ENCODE measurements at regions not wholly inside any gene's neighbourhood (a gene's known extent, or its start where the extent isn't known, plus 50 kb on each side); places are given as distances from the start of the nearest gene placed in this dataset.

DNA sequence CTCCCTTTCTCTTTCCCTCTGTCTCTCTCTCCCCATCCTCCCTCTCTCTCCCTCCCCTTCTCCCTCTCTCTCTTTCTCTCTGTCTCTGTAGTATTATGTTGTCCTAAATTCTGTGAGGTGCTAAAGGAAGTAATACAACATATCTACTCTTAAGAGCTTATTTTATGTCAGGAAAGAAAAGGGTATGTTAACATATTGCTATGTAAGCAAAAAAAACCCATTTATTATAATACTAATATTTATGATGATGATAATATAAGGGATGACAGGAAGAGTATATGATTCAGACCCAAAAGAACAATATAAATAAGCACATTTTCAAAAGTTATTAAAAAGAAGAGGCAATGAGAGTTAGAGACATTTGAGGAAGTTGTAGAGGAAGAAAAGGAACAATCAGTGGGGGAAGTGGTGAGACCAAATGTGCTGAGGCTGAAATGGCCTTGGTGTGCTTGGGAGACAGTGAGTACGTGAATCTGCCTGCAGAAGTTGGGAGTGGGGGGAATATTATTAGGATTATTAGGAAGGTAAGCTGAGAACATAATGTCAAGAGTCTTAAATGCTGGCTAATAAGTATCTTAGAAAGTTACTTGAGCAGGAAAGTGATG lies 303.6 kb upstream of the FERMT1 start:
- TF ChIP-seq, protein P1, sequence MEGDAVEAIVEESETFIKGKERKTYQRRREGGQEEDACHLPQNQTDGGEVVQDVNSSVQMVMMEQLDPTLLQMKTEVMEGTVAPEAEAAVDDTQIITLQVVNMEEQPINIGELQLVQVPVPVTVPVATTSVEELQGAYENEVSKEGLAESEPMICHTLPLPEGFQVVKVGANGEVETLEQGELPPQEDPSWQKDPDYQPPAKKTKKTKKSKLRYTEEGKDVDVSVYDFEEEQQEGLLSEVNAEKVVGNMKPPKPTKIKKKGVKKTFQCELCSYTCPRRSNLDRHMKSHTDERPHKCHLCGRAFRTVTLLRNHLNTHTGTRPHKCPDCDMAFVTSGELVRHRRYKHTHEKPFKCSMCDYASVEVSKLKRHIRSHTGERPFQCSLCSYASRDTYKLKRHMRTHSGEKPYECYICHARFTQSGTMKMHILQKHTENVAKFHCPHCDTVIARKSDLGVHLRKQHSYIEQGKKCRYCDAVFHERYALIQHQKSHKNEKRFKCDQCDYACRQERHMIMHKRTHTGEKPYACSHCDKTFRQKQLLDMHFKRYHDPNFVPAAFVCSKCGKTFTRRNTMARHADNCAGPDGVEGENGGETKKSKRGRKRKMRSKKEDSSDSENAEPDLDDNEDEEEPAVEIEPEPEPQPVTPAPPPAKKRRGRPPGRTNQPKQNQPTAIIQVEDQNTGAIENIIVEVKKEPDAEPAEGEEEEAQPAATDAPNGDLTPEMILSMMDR (IDR thresholded peaks at IDR 0.05): no peak
- TF ChIP-seq POLR2A (IDR thresholded peaks at IDR 0.05) (no peak), EP300 (IDR thresholded peaks at IDR 0.05) (no peak)
- no peak for DNase-seq
- H3K4me3 ChIP-seq: no peak overlapping the region
- 56 to 67% (median 58%) methylated on average over 1 of the region's 1 CpG for WGBS, 3 donors
- H3K27ac ChIP-seq: no peak overlapping the region
- H3K4me1 ChIP-seq (ENCODE audit: insufficient read depth): no peaks in the 10 kb centered on the region
- H3K36me3 ChIP-seq: no peaks in the 10 kb centered on the region
- intact Hi-C loops (cut with DNase I): no loop called here
- no peaks in the 10 kb centered on the region for H3K27me3 ChIP-seq
- no peaks in the 10 kb centered on the region for H3K9me3 ChIP-seq

DNA sequence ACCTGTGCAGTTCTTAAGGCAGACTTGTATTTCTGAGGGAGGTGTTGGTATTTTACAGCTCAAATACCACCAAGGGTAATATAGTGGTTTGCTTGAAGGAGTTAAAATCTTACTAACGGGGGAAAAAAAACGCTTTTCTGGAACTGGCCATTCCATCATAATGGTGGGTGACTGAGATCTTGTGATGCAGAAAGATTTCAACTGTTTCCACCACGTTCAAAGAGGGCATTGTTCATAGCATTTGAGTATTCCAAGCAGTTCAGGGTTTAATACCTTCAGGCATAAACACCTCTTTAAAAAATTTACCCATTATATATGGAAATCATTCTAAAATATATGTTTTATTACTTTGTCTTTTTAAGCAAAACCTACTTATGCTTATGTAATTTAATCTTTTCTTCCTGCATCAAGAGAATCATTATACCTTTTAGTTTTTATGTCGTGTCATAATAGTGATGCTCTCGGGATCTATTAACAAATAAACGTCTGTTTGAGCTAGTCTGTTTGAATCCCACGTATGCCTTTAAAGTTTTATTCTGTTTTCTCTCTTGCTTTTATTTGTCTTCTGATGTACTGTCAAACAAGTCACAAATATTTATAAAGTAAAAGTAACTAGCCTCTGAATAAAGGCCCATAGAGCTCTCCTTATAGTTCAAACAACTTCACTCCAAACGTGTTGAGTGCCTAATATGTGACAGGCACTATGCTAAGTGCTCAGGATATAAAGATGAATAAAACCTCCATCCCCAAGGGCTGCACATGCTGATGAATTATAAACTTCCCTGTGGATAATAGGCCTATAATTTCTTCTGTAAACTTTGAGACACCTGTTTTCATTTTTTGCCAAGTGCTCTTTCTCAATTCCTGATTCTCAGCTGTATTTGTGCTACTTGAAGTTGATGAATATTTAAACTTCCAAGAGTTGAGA lies 298.8 kb upstream of the FERMT1 start:
- intact Hi-C loops (cut with DNase I): no loop called here
- no peaks in the 10 kb centered on the region for H3K27me3 ChIP-seq
- H3K4me1 ChIP-seq (ENCODE audit: insufficient read depth): no peaks in the 10 kb centered on the region
- WGBS, 3 donors: 63 to 66% (median 66%) methylated on average over 8 of the region's 8 CpGs
- TF ChIP-seq POLR2A (IDR thresholded peaks at IDR 0.05) (no peak), EP300 (IDR thresholded peaks at IDR 0.05) (no peak)
- TF ChIP-seq, protein P1 (IDR thresholded peaks at IDR 0.05): no peak
- H3K9me3 ChIP-seq: no peaks in the 10 kb centered on the region
- DNase-seq: no peak
- no peaks in the 10 kb centered on the region for H3K36me3 ChIP-seq
- H3K27ac ChIP-seq: no peak overlapping the region
- no peak overlapping the region for H3K4me3 ChIP-seq

DNA sequence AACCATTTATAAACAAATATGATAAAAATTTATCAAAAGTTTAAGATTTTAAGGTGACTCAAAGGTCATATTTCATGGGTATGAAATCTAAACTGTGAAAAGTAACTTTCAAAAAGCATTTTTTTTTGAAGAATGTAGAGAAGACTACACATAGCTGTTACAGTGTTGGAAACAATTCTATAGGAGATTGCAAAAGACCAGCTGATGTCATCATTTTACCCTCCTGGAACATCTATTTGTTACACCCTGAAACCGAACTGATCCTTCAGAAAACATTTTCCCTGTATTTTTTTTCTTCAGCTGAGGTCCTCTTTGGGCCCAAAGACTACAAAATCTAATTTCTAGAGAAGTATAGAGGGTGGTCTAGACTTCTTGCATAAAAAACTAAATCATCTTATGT lies 297.5 kb upstream of the FERMT1 start:
- intact Hi-C loops (cut with DNase I): no loop called here
- Histone ChIP-seq H3K4me3 (no peak overlapping the region), H3K36me3 (no peaks in the 10 kb centered on the region), H3K27ac (no peak overlapping the region), H3K4me1 (ENCODE audit: insufficient read depth) (no peaks in the 10 kb centered on the region), H3K9me3 (no peaks in the 10 kb centered on the region), H3K27me3 (no peaks in the 10 kb centered on the region)
- DNase-seq: no peak
- WGBS, 3 donors: 37 to 60% (median 51%) methylated on average over 1 of the region's 1 CpG
- TF ChIP-seq, protein P1 (IDR thresholded peaks at IDR 0.05): no peak
- TF ChIP-seq EP300 (IDR thresholded peaks at IDR 0.05) (no peak), POLR2A (IDR thresholded peaks at IDR 0.05) (no peak)

DNA sequence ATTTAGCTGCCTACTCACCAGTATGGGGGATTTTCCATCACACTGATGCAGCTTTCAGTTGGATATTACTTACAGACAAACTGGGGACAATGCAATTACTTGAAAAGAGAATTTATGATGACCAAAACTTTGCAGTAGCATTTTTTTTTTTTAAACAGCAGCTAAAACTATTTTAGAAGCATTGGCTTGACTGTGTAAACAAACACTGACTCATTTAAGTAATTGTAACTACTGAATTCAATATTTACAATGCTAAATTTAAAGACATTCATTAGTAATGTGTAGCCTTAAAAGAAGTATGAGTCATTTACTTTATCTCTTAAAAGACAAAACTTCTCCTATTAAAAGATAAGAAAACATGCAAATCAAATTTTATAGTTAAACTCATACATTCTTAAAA lies 295.9 kb upstream of the FERMT1 start:
- H3K4me3 ChIP-seq: no peak overlapping the region
- H3K9me3 ChIP-seq: no peaks in the 10 kb centered on the region
- DNase-seq: no peak
- H3K27ac ChIP-seq: no peak overlapping the region
- H3K4me1 ChIP-seq (ENCODE audit: insufficient read depth): no peaks in the 10 kb centered on the region
- TF ChIP-seq POLR2A (IDR thresholded peaks at IDR 0.05) (no peak), EP300 (IDR thresholded peaks at IDR 0.05) (no peak)
- TF ChIP-seq, protein P1 (IDR thresholded peaks at IDR 0.05): no peak
- H3K36me3 ChIP-seq: no peaks in the 10 kb centered on the region
- H3K27me3 ChIP-seq: no peaks in the 10 kb centered on the region
- intact Hi-C loops (cut with DNase I): no loop called here

All from ovary (tissue), 7 donors.